ENCODE measurements at regions not wholly inside any gene's neighbourhood (a gene's known extent, or its start where the extent isn't known, plus 50 kb on each side); places are given as distances from the start of the nearest gene placed in this dataset.
A peak's percentile ranks its signal among the peaks of the same experiment; 100 is the strongest.

DNA sequence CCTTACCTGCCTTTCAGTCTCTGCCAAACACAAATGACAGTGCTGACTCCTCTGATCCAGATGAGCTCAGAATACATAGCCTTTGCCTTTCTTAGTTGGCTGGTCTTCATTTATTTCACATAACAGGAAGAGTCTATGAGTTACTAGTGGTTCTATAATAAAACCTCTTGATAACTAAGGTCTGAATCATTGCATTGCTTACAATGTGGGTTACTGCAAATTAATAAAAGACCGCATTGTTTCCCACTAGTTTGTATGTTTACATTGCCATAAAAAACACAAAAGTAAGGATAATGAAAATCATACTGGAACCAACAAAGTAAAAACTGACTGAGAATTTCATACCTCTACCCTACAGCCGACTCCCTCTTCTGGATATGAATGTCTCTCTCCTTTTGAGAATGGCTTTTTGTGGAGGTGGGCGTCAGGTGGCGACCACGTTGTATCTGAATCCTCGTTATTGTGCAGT lies 62.0 kb upstream of the AKR1E2 start:
- no peak for TF ChIP-seq EZH2phosphoT487 (IDR thresholded peaks at IDR 0.05; ENCODE audit: insufficient read depth, low read depth)
- no peak for TF ChIP-seq EZH2 (IDR thresholded peaks at IDR 0.05; ENCODE audit: insufficient read depth, poor library complexity, severe bottlenecking)
- Histone ChIP-seq H3K9me3 (ENCODE audit: low read depth) (no peaks in the 10 kb centered on the region), H3K9ac (peak overlapping the region; percentile 78), H3K27me3 (replicated peaks; ENCODE audit: insufficient read depth) (no peaks in the 10 kb centered on the region), H3K4me2 (ENCODE audit: unreplicated experiment) (peak overlapping the region; percentile 83), H3K4me3 (peak overlapping the region; percentile 69), H3K27ac (peak overlapping the region; percentile 85), H3K4me1 (ENCODE audit: insufficient read depth) (peaks cover 69% of the 10 kb centered on the region), H3K79me2 (ENCODE audit: insufficient read depth) (peaks cover 25% of the 10 kb centered on the region), H3K36me3 (ENCODE audit: low read depth) (no peaks in the 10 kb centered on the region), H3K9me2 (ENCODE audit: insufficient read depth) (no peaks in the 10 kb centered on the region), H3F3A (ENCODE audit: insufficient read depth) (peaks cover 54% of the 10 kb centered on the region), H2AFZ (peak overlapping the region; percentile 4; the same call in 1 of the 2 replicates), H4K20me1 (ENCODE audit: insufficient read depth) (no peaks in the 10 kb centered on the region)
- peak; percentile 88 for DNase-seq
- 64 to 70% methylated on average over 6 of the region's 6 CpGs for WGBS, 2 experiments (ENCODE audit: low coverage in 1 of 2, low lambda C conversion rate in 2 of 2, missing lambda C conversion rate in 2 of 2)
- in situ Hi-C loops (cut with MboI) = loop anchor here (10.0 to 25.0 kb wide), 6 partner anchors 89 to 1552 kb away; partner anchors contain the start of gene KLF6

GRCh38 chr10:4763513-4763912 lies 62.5 kb upstream of the AKR1E2 start:
- Histone ChIP-seq H3K79me2 (ENCODE audit: insufficient read depth) (peaks cover 25% of the 10 kb centered on the region), H4K20me1 (ENCODE audit: insufficient read depth) (no peaks in the 10 kb centered on the region), H3K4me3 (peak overlapping the region; percentile 69), H2AFZ (peak overlapping the region; percentile 4; the same call in 1 of the 2 replicates), H3K4me1 (ENCODE audit: insufficient read depth) (peaks cover 65% of the 10 kb centered on the region), H3K36me3 (ENCODE audit: low read depth) (no peaks in the 10 kb centered on the region), H3K9ac (peak overlapping the region; percentile 78), H3K9me2 (ENCODE audit: insufficient read depth) (no peaks in the 10 kb centered on the region), H3K27ac (peak overlapping the region; percentile 85), H3K27me3 (replicated peaks; ENCODE audit: insufficient read depth) (no peaks in the 10 kb centered on the region), H3F3A (ENCODE audit: insufficient read depth) (peaks cover 58% of the 10 kb centered on the region), H3K4me2 (ENCODE audit: unreplicated experiment) (peak overlapping the region; percentile 83), H3K9me3 (ENCODE audit: low read depth) (no peaks in the 10 kb centered on the region)
- 14 to 22% methylated on average over 1 of the region's 1 CpG for WGBS, 2 experiments (ENCODE audit: low coverage in 1 of 2, low lambda C conversion rate in 2 of 2, missing lambda C conversion rate in 2 of 2)
- peak; percentile 15 for DNase-seq
- TF ChIP-seq EZH2 (IDR thresholded peaks at IDR 0.05; ENCODE audit: insufficient read depth, poor library complexity, severe bottlenecking) (no peak), EZH2phosphoT487 (IDR thresholded peaks at IDR 0.05; ENCODE audit: insufficient read depth, low read depth) (no peak)
- in situ Hi-C loops (cut with MboI) = loop anchor here (10.0 to 25.0 kb wide), 6 partner anchors 89 to 1551 kb away; partner anchors contain the start of gene KLF6

DNA sequence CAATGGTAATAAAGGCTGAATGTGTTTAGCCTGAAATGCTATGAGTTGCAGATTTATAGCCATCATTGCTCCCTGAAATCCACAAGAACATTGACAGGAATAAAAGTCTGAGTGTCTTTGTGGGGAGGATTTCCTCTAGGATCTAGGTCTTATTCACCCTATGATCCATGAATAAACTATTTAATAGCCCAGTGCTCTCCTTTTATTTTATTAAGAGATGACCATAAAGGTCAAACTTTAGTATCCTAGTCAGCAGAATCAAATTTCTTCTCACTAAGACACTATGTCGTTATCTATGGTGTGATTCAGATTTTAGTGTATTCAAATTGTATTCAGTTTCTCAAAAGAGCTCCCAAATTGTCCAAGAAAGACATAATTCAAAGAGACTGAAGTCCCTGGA lies 67.8 kb upstream of the AKR1E2 start:
- H3K4me3 ChIP-seq = no peak overlapping the region
- no peaks in the 10 kb centered on the region for H4K20me1 ChIP-seq (ENCODE audit: insufficient read depth)
- peaks cover 20% of the 10 kb centered on the region for H3K79me2 ChIP-seq (ENCODE audit: insufficient read depth)
- 7 to 11% methylated on average over 1 of the region's 1 CpG for WGBS, 2 experiments (ENCODE audit: low coverage in 1 of 2, low lambda C conversion rate in 2 of 2, missing lambda C conversion rate in 2 of 2)
- H3K9me3 ChIP-seq (ENCODE audit: low read depth) = no peaks in the 10 kb centered on the region
- H3K9ac ChIP-seq = no peak overlapping the region
- no peak for TF ChIP-seq EZH2 (IDR thresholded peaks at IDR 0.05; ENCODE audit: insufficient read depth, poor library complexity, severe bottlenecking)
- TF ChIP-seq EZH2phosphoT487 (IDR thresholded peaks at IDR 0.05; ENCODE audit: insufficient read depth, low read depth) = no peak
- peak overlapping the region; percentile 29; the same call in 1 of the 2 replicates for H2AFZ ChIP-seq
- no peaks in the 10 kb centered on the region for H3K36me3 ChIP-seq (ENCODE audit: low read depth)
- peak overlapping the region; percentile 12; the same call in 1 of the 2 replicates for H3K27ac ChIP-seq
- in situ Hi-C loops (cut with MboI) = loop anchor here (25.0 kb wide), 4 partner anchors 396 to 1546 kb away; partner anchors contain the start of gene KLF6
- peak; percentile 38 for DNase-seq
- no peaks in the 10 kb centered on the region for H3K9me2 ChIP-seq (ENCODE audit: insufficient read depth)
- H3K4me1 ChIP-seq (ENCODE audit: insufficient read depth) = peaks cover 29% of the 10 kb centered on the region
- peaks cover 23% of the 10 kb centered on the region; the same call in 1 of the 2 replicates for H3F3A ChIP-seq (ENCODE audit: insufficient read depth)
- no peaks in the 10 kb centered on the region for H3K27me3 ChIP-seq (replicated peaks; ENCODE audit: insufficient read depth)
- peak overlapping the region; percentile 4 for H3K4me2 ChIP-seq (ENCODE audit: unreplicated experiment)

DNA sequence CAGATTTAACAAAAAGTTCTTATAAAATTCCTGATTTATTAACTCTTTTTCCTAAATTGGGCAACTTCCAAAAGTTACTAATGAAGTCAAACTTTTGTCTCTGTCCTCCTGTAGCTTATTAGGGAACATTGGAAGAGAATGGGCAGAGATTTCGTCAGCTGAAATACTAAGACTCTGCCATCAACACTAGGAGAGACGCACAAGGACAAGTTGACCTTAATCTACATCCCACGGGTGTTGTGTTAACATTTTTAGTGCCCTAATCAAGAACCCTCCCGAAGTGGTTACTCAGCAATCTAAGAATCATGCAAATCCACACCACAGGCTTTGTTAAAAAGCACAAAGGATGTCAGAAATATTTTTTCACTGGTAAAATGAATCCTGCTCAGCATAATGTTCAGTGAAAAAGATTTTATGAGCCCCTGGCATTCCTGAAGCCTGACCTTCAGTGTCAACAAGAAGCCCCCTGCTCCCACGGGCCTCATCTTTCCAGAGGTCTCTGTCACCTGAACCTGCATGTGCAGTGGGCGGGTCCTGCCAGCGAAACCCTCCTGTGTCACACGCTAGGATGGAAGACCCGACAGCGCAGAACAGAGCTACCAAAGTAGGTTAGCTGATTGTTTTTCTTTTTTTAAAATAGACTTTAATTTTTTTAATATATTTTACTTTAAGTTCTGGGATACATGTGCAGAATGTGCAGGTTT lies 70.6 kb upstream of the AKR1E2 start:
- Histone ChIP-seq H4K20me1 (ENCODE audit: insufficient read depth) (no peaks in the 10 kb centered on the region), H3K9me2 (ENCODE audit: insufficient read depth) (no peaks in the 10 kb centered on the region), H3K27me3 (replicated peaks; ENCODE audit: insufficient read depth) (no peaks in the 10 kb centered on the region), H3K36me3 (ENCODE audit: low read depth) (no peaks in the 10 kb centered on the region), H3K4me2 (ENCODE audit: unreplicated experiment) (peak overlapping the region; percentile 17), H3K9me3 (ENCODE audit: low read depth) (no peaks in the 10 kb centered on the region), H3K27ac (0 out of 2 replicates have a peak overlapping the region, but pooled peaks have one; percentile 3), H3K9ac (no peak overlapping the region), H3K79me2 (ENCODE audit: insufficient read depth) (no peaks in the 10 kb centered on the region), H3F3A (ENCODE audit: insufficient read depth) (peaks cover 23% of the 10 kb centered on the region; the same call in 1 of the 2 replicates), H2AFZ (peak overlapping the region; percentile 44), H3K4me1 (ENCODE audit: insufficient read depth) (peaks cover 16% of the 10 kb centered on the region), H3K4me3 (no peak overlapping the region)
- DNase-seq = peak; percentile 20
- in situ Hi-C loops (cut with MboI) = loop anchor here (25.0 kb wide), 4 partner anchors 393 to 1543 kb away; partner anchors contain the start of gene KLF6
- WGBS, 2 experiments (ENCODE audit: low coverage in 1 of 2, low lambda C conversion rate in 2 of 2, missing lambda C conversion rate in 2 of 2) = 64% methylated on average over 10 of the region's 10 CpGs
- TF ChIP-seq EZH2phosphoT487 (IDR thresholded peaks at IDR 0.05; ENCODE audit: insufficient read depth, low read depth) (no peak), EZH2 (IDR thresholded peaks at IDR 0.05; ENCODE audit: insufficient read depth, poor library complexity, severe bottlenecking) (no peak)
